ENCODE measurements at regions not wholly inside any gene's neighbourhood (a gene's known extent, or its start where the extent isn't known, plus 50 kb on each side); places are given as distances from the start of the nearest gene placed in this dataset.

DNA sequence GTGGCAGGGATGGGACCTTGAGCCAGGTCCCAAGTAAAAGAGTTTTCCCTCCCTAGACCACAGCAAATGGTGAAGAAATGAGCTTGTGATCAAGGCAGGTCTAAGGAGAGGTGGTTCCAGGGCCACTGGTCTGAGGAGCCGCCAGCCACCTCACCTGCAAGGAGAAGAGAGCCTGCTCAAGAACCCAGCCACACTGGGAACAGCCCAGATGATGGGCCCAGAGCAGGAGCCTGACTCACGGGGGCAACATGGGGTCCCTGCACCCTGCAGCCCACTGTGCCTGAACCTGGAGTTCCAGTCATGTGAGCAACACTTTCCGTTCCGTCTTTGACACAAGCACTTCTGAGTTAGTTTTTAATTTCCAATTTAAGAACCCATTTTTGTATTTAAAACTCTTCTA lies 204.5 kb upstream of the CDH4 start:
- no peak for DNase-seq
- no peaks in the 10 kb centered on the region for H3K27me3 ChIP-seq (replicated peaks)
- no peak overlapping the region for H3K4me3 ChIP-seq (ENCODE audit: low read depth, low read length)
- no peaks in the 10 kb centered on the region for H3K36me3 ChIP-seq (replicated peaks)
- H3K27ac ChIP-seq: no peak overlapping the region
- in situ Hi-C loops (cut with HindIII; ENCODE audit: low pct_ligation_motif_present, low sequenced_read_pairs): no loop called here
- TF ChIP-seq, protein P1, sequence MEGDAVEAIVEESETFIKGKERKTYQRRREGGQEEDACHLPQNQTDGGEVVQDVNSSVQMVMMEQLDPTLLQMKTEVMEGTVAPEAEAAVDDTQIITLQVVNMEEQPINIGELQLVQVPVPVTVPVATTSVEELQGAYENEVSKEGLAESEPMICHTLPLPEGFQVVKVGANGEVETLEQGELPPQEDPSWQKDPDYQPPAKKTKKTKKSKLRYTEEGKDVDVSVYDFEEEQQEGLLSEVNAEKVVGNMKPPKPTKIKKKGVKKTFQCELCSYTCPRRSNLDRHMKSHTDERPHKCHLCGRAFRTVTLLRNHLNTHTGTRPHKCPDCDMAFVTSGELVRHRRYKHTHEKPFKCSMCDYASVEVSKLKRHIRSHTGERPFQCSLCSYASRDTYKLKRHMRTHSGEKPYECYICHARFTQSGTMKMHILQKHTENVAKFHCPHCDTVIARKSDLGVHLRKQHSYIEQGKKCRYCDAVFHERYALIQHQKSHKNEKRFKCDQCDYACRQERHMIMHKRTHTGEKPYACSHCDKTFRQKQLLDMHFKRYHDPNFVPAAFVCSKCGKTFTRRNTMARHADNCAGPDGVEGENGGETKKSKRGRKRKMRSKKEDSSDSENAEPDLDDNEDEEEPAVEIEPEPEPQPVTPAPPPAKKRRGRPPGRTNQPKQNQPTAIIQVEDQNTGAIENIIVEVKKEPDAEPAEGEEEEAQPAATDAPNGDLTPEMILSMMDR (IDR thresholded peaks at IDR 0.05; ENCODE audit: low read depth, low read length, missing control alignments): no peak

- Histone ChIP-seq H3K27ac (no peak overlapping the region), H3K36me3 (replicated peaks) (no peaks in the 10 kb centered on the region), H3K4me3 (ENCODE audit: low read depth, low read length) (no peak overlapping the region), H3K27me3 (replicated peaks) (no peaks in the 10 kb centered on the region)
- TF ChIP-seq, protein P1 (IDR thresholded peaks at IDR 0.05; ENCODE audit: low read depth, low read length, missing control alignments): no peak
- no peak for DNase-seq
- in situ Hi-C loops (cut with HindIII; ENCODE audit: low pct_ligation_motif_present, low sequenced_read_pairs): no loop called here
Measured at GRCh38 chr20:61048302-61048701, 203.8 kb upstream of the CDH4 start.

DNA sequence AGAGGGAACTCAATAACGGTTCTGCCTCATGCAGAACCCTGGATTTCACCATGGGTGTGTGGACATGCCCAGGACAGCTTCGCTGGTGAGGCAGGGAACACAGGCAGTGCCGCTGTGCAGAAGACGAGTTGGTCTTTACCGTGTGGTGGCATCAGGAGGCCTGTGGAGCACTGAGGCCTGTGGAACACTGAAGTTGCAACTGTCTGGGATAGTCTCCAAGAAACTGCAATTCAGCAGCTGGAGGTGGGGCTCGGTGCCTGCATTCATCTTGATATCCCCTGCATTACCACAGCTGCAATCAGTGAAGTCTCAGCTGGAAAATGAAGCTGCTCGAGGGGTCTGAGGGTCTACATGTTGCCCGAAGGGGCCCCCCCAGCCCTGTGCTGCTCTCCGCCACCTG lies 202.4 kb upstream of the CDH4 start:
- DNase-seq: no peak
- Histone ChIP-seq H3K4me3 (ENCODE audit: low read depth, low read length) (no peak overlapping the region), H3K36me3 (replicated peaks) (no peaks in the 10 kb centered on the region), H3K27ac (no peak overlapping the region), H3K27me3 (replicated peaks) (no peaks in the 10 kb centered on the region)
- TF ChIP-seq, protein P1 (IDR thresholded peaks at IDR 0.05; ENCODE audit: low read depth, low read length, missing control alignments): no peak
- in situ Hi-C loops (cut with HindIII; ENCODE audit: low pct_ligation_motif_present, low sequenced_read_pairs): no loop called here

GRCh38 chr20:61050336-61050890 lies 201.6 kb upstream of the CDH4 start:
- in situ Hi-C loops (cut with HindIII; ENCODE audit: low pct_ligation_motif_present, low sequenced_read_pairs): no loop called here

DNA sequence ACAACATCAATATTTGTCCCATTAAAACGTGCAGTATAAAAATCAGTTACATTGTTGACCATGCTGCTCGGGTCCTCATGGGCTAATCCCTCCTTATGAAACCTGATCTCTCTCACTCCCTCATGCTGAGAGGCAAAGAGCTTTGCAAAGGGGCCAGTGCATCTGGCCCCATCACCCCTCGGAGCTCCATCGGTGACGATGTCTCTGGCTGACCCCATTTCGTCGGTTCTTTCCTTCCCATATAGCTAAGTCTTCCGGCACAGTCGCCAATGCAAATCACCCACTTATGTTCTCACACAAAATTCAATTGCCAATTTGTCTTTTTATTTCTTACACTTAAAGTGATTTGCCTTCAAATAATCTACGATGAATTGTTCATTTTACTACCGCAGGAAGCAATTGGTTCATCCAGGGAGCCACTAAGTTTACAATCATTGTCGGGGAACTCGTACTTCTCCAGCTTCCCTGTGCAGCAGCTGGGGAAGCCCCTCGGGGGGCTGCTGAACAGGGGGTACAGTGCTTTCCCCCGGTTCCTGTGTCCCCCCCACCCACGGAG lies 199.8 kb upstream of the CDH4 start:
- no peaks in the 10 kb centered on the region for H3K36me3 ChIP-seq (replicated peaks)
- no peak overlapping the region for H3K4me3 ChIP-seq (ENCODE audit: low read depth, low read length)
- H3K27me3 ChIP-seq (replicated peaks): no peaks in the 10 kb centered on the region
- H3K27ac ChIP-seq: no peak overlapping the region
- in situ Hi-C loops (cut with HindIII; ENCODE audit: low pct_ligation_motif_present, low sequenced_read_pairs): no loop called here
- TF ChIP-seq, protein P1 (IDR thresholded peaks at IDR 0.05; ENCODE audit: low read depth, low read length, missing control alignments): no peak
- no peak for DNase-seq

More at GRCh38 chr20:61050336-61050890, 201.6 kb upstream of the CDH4 start:
- H3K27ac ChIP-seq: no peak overlapping the region
- TF ChIP-seq, protein P1 (IDR thresholded peaks at IDR 0.05; ENCODE audit: low read depth, low read length, missing control alignments): no peak
- H3K4me3 ChIP-seq (ENCODE audit: low read depth, low read length): no peak overlapping the region
- H3K27me3 ChIP-seq (replicated peaks): no peaks in the 10 kb centered on the region
- H3K36me3 ChIP-seq (replicated peaks): no peaks in the 10 kb centered on the region
- DNase-seq: no peak
